Thyroid gland (tissue), 4 donors: ENCODE measurements at regions not wholly inside any gene's neighbourhood (a gene's known extent, or its start where the extent isn't known, plus 50 kb on each side); places are given as distances from the start of the nearest gene placed in this dataset.

Source experiments
- POLR2A ChIP-seq, 2 donors: fragments of 450-650 bp; IDR thresholded peaks; one replicate each; pipeline ENCODE4 v1.6.1; 2017; ENCODE audit warnings: antibody characterized with exemption in 2 of 2, mild to moderate bottlenecking in 2 of 2, moderate library complexity in 1 of 2
- TF ChIP-seq, protein P1 (sequence below), 6 experiments: fragments of 200-600 bp in 3 of 6; fragments of 450-650 bp in 3 of 6; sonication (generic) in 3 of 6; IDR thresholded peaks; one replicate each; pipeline ENCODE4 v1.5.1; 2016 to 2019; ENCODE audit warnings: antibody characterized with exemption in 6 of 6, mild to moderate bottlenecking in 2 of 6, inconsistent platforms in 1 of 6, moderate library complexity in 1 of 6

DNA sequence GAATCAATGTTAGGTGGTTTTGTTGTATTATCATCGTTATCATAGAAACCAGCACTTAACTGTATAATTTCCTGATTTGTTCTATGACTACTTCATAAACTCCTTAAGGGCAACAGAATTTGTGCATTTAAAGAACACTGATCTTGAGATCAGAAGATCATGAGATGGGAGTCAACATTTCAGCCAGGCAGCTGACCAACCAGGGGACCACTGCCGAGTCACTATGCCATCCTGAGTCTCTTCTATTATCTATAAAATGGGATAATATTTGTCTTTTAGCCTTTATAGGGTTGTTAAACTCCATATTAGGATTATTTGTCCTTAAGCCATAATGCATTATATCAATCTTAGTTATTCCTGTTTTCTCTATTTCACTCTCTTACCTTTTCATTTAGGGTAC lies 261.7 kb downstream of the GPAM start:
- TF ChIP-seq, protein P1, sequence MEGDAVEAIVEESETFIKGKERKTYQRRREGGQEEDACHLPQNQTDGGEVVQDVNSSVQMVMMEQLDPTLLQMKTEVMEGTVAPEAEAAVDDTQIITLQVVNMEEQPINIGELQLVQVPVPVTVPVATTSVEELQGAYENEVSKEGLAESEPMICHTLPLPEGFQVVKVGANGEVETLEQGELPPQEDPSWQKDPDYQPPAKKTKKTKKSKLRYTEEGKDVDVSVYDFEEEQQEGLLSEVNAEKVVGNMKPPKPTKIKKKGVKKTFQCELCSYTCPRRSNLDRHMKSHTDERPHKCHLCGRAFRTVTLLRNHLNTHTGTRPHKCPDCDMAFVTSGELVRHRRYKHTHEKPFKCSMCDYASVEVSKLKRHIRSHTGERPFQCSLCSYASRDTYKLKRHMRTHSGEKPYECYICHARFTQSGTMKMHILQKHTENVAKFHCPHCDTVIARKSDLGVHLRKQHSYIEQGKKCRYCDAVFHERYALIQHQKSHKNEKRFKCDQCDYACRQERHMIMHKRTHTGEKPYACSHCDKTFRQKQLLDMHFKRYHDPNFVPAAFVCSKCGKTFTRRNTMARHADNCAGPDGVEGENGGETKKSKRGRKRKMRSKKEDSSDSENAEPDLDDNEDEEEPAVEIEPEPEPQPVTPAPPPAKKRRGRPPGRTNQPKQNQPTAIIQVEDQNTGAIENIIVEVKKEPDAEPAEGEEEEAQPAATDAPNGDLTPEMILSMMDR (IDR thresholded peaks at IDR 0.05) = no peak
- no peak for TF ChIP-seq POLR2A (IDR thresholded peaks at IDR 0.05)
